ENCODE measurements at regions not wholly inside any gene's neighbourhood (a gene's known extent, or its start where the extent isn't known, plus 50 kb on each side); places are given as distances from the start of the nearest gene placed in this dataset.

GRCh38 chr9:88313364-88314220, 74.7 kb upstream of the SPIN1 start:
- H3K27ac ChIP-seq (ENCODE audit: extremely low read depth, low read depth, low read length): no peak overlapping the region

GRCh38 chr9:88312517-88313103, 75.6 kb upstream of the SPIN1 start:
- Histone ChIP-seq H3K4me1 (ENCODE audit: control insufficient read depth, insufficient read depth, low read length) (no peaks in the 10 kb centered on the region), H3K36me3 (ENCODE audit: control insufficient read depth in 2 of 2, insufficient read depth in 1 of 2, low read length in 2 of 2) (no peaks in the 10 kb centered on the region), H3K9me3 (ENCODE audit: control insufficient read depth, insufficient read depth, low read depth, low read length) (no peaks in the 10 kb centered on the region), H3K27ac (ENCODE audit: extremely low read depth, low read depth, low read length) (no peak overlapping the region), H3K4me3 (ENCODE audit: low read depth, low read length) (no peak overlapping the region)
- TF ChIP-seq ZNF302 (tag by site-specific recombination; IDR thresholded peaks at IDR 0.05; ENCODE audit: low read depth) (no peak), ZNF266 (tag by site-specific recombination; IDR thresholded peaks at IDR 0.05; ENCODE audit: low read depth) (no peak), ZNF416 (tag by site-specific recombination; IDR thresholded peaks at IDR 0.05) (no peak), ZNF837 (tag by site-specific recombination; IDR thresholded peaks at IDR 0.05) (no peak), GLI4 (tag by site-specific recombination; IDR thresholded peaks at IDR 0.05) (no peak), ZNF221 (tag by site-specific recombination; IDR thresholded peaks at IDR 0.05; ENCODE audit: borderline replicate concordance) (no peak), ZNF600 (tag by site-specific recombination; IDR thresholded peaks at IDR 0.05) (no peak)
- TF ChIP-seq, protein P1, sequence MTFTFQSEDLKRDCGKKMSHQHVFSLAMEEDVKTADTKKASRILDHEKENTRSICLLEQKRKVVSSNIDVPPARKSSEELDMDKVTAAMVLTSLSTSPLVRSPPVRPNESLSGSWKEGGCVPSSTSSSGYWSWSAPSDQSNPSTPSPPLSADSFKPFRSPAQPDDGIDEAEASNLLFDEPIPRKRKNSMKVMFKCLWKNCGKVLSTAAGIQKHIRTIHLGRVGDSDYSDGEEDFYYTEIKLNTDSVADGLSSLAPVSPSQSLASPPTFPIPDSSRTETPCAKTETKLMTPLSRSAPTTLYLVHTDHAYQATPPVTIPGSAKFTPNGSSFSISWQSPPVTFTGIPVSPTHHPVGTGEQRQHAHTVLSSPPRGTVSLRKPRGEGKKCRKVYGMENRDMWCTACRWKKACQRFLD (tag by site-specific recombination; IDR thresholded peaks at IDR 0.05): no peak
- POLR2A ChIA-PET: no interaction called here
- CTCF ChIA-PET: interaction anchor here (0.6 kb wide), 1 partner anchor 78 kb away, joined by 3 read pairs; no protein-coding TSS in a partner anchor

More at GRCh38 chr9:88313364-88314220, 74.7 kb upstream of the SPIN1 start:
- Histone ChIP-seq H3K4me1 (ENCODE audit: control insufficient read depth, insufficient read depth, low read length) (no peaks in the 10 kb centered on the region), H3K36me3 (ENCODE audit: control insufficient read depth in 2 of 2, insufficient read depth in 1 of 2, low read length in 2 of 2) (no peaks in the 10 kb centered on the region), H3K9me3 (ENCODE audit: control insufficient read depth, insufficient read depth, low read depth, low read length) (no peaks in the 10 kb centered on the region), H3K4me3 (ENCODE audit: low read depth, low read length) (no peak overlapping the region)
- TF ChIP-seq ZBTB17 (tag by site-specific recombination; IDR thresholded peaks at IDR 0.05) (no peak), PBX3 (CRISPR knock-in tag; IDR thresholded peaks at IDR 0.05) (no peak), ZNF112 (tag by site-specific recombination; IDR thresholded peaks at IDR 0.05) (no peak), KLF1 (tag by site-specific recombination; IDR thresholded peaks at IDR 0.05) (no peak), ZNF792 (tag by site-specific recombination; IDR thresholded peaks at IDR 0.05) (no peak)
- ChIA-PET CTCF (interaction anchor here (0.6 kb wide), 1 partner anchor 77 kb away, joined by 3 read pairs; no protein-coding TSS in a partner anchor), POLR2A (no interaction called here)

DNA sequence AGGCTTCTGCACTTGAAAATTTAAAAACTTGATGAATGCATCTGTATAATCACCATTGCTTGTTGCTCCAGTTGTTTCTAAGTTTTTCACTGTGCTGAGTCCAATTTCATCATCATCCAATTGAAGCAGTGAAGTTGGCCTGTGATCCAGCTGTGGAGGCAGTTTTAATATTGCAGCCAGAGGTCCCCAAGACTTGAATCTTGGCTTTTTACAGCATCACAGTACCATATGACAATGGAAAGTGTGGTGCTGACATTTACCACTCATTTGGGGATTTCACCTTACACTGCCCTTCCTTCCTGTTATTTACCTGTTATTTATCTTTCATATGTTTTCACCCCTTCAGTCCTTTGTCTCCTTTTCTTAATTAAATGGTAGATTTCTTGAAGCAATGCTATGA, 76.2 kb upstream of the SPIN1 start:
- Histone ChIP-seq H3K4me1 (ENCODE audit: control insufficient read depth, insufficient read depth, low read length) (no peaks in the 10 kb centered on the region), H3K27ac (ENCODE audit: extremely low read depth, low read depth, low read length) (no peak overlapping the region), H3K9me3 (ENCODE audit: control insufficient read depth, insufficient read depth, low read depth, low read length) (no peaks in the 10 kb centered on the region), H3K36me3 (ENCODE audit: control insufficient read depth in 2 of 2, insufficient read depth in 1 of 2, low read length in 2 of 2) (no peaks in the 10 kb centered on the region), H3K4me3 (ENCODE audit: low read depth, low read length) (no peak overlapping the region)
- POLR2A ChIA-PET: no interaction called here
- TF ChIP-seq ZNF639 (tag by site-specific recombination; IDR thresholded peaks at IDR 0.05): no peak
- no peak for TF ChIP-seq BCL11B (tag by site-specific recombination; IDR thresholded peaks at IDR 0.05; ENCODE audit: low read depth)
- TF ChIP-seq ZNF521 (tag by site-specific recombination; IDR thresholded peaks at IDR 0.05): no peak
- CTCF ChIA-PET: no interaction called here

All from HEK293 (cell line).